ENCODE measurements at regions not wholly inside any gene's neighbourhood (a gene's known extent, or its start where the extent isn't known, plus 50 kb on each side); places are given as distances from the start of the nearest gene placed in this dataset.

DNA sequence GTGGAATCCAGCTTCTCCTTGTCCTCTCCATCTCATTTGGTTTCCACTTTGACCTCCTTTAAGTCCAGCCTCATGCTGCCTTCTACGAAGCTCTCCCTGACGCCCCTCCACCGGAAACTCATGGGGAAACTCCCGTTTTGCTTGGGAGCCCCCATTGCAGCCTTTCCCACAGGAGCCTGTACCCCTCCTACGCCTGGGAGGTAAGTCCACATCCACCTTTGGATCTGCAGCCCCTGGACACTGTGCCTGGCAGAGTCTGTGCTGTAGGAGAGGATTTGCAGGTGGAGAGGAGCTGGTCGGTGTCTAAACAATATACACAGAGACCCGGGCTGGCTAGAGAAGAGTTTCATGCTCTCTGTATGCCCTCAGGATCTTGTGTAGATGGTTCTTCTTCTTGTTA lies 296.1 kb downstream of the GLRX3 start:
- H3K36me3 ChIP-seq (ENCODE audit: control insufficient read depth in 2 of 3, insufficient read depth in 3 of 3, low read length in 3 of 3), result no peaks in the 10 kb centered on the region
- TF ChIP-seq, protein P1, sequence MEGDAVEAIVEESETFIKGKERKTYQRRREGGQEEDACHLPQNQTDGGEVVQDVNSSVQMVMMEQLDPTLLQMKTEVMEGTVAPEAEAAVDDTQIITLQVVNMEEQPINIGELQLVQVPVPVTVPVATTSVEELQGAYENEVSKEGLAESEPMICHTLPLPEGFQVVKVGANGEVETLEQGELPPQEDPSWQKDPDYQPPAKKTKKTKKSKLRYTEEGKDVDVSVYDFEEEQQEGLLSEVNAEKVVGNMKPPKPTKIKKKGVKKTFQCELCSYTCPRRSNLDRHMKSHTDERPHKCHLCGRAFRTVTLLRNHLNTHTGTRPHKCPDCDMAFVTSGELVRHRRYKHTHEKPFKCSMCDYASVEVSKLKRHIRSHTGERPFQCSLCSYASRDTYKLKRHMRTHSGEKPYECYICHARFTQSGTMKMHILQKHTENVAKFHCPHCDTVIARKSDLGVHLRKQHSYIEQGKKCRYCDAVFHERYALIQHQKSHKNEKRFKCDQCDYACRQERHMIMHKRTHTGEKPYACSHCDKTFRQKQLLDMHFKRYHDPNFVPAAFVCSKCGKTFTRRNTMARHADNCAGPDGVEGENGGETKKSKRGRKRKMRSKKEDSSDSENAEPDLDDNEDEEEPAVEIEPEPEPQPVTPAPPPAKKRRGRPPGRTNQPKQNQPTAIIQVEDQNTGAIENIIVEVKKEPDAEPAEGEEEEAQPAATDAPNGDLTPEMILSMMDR (IDR thresholded peaks at IDR 0.05; ENCODE audit: borderline replicate concordance, extremely low read depth, insufficient read depth), result no peak
- H3K9me3 ChIP-seq (ENCODE audit: control insufficient read depth in 2 of 3, insufficient read depth in 1 of 3, low read length in 3 of 3), result peaks cover 0 to 7% (median 0%) of the 10 kb centered on the region in 3 donors
- no peak overlapping the region for H3K9ac ChIP-seq (ENCODE audit: low read length in 3 of 3)
- H3K27ac ChIP-seq (ENCODE audit: low read depth in 2 of 2, low read length in 2 of 2), result no peak overlapping the region
- no peaks in the 10 kb centered on the region for H3K4me1 ChIP-seq (ENCODE audit: control insufficient read depth in 2 of 3, insufficient read depth in 2 of 3, low read depth in 1 of 3, low read length in 3 of 3)
- no peak for DNase-seq
- FAIRE-seq, result no peak
- intact Hi-C loops (cut with DNase I), result no loop called here
- no peaks in the 10 kb centered on the region for H3K27me3 ChIP-seq (ENCODE audit: control insufficient read depth, insufficient read depth, low read length)
- no peak overlapping the region for H3K4me3 ChIP-seq (ENCODE audit: low read length in 3 of 3)

DNA sequence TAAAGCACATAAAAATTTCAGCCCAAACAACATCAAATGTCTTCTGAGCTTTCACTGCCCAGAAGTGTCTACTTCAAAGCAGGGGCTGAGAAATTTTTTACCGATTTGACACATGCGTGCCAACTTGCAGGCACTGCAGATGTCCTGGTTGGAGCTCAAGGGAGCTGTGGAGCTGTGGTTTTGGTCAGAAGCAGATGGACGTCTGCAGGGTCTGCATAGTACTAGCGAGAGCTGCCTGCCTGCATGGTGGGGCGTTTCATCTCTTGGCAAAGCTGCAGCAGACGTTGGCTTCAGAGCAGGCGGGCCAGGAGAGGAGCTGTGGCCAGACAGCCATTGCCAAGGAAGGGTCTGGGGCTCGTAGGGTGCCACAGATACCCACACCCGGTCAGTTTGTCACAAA lies 296.7 kb downstream of the GLRX3 start:
- DNase-seq, result no peak
- Histone ChIP-seq H3K27me3 (ENCODE audit: control insufficient read depth, insufficient read depth, low read length) (no peaks in the 10 kb centered on the region), H3K9ac (ENCODE audit: low read length in 3 of 3) (no peak overlapping the region), H3K27ac (ENCODE audit: low read depth in 2 of 2, low read length in 2 of 2) (no peak overlapping the region), H3K4me1 (ENCODE audit: control insufficient read depth in 2 of 3, insufficient read depth in 2 of 3, low read depth in 1 of 3, low read length in 3 of 3) (no peaks in the 10 kb centered on the region), H3K9me3 (ENCODE audit: control insufficient read depth in 2 of 3, insufficient read depth in 1 of 3, low read length in 3 of 3) (peaks cover 0 to 1% (median 0%) of the 10 kb centered on the region in 3 donors), H3K36me3 (ENCODE audit: control insufficient read depth in 2 of 3, insufficient read depth in 3 of 3, low read length in 3 of 3) (no peaks in the 10 kb centered on the region), H3K4me3 (ENCODE audit: low read length in 3 of 3) (no peak overlapping the region)
- FAIRE-seq, result no peak
- intact Hi-C loops (cut with DNase I), result no loop called here
- TF ChIP-seq, protein P1 (IDR thresholded peaks at IDR 0.05; ENCODE audit: borderline replicate concordance, extremely low read depth, insufficient read depth), result no peak

DNA sequence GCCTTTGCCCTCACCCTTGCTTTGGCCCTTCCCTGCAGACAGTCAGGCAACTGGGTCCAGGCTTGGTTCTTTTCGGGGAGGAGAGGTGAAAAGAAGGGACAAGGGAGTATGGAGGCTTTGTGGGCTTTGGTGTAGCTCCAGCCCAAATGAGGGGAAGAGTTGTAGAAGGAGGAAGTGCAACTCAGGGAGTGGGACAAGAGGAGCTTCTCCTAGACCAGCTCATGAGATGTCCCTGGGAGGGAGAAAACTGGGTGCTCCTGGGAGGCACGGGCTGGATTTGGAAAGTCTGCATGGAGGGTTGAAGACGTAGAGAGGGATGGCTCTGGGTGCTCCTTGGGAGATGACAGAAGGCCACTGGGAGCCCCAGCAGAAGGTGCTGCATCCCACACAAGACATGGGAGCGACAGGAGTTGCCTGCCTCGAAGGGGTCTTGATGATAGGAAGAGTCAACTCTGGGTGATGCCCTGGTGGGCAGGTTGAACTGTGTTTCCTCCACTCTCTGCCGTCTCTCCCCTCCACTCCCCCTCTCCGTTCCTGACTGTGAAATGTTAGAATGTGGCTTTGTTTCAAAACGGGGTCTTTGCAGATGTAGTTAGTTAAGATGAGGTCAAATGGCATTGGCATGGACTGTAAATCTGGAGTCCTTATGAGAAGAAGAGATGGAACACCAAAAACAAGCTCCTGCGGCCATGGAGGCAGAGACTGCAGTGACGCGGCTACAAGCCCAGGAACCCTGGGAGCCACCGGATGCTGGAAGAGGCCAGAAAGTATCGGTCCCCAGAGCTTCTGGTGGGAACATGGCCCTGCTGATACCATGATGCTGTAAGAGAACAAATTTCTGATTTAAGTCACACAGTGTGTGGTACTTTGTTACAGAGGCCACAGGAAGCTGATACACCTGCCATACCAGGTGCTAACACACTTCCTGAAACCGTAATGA lies 298.5 kb downstream of the GLRX3 start:
- Histone ChIP-seq H3K36me3 (ENCODE audit: control insufficient read depth in 2 of 3, insufficient read depth in 3 of 3, low read length in 3 of 3) (no peaks in the 10 kb centered on the region), H3K27me3 (ENCODE audit: control insufficient read depth, insufficient read depth, low read length) (no peaks in the 10 kb centered on the region), H3K9me3 (ENCODE audit: control insufficient read depth in 2 of 3, insufficient read depth in 1 of 3, low read length in 3 of 3) (no peaks in the 10 kb centered on the region), H3K9ac (ENCODE audit: low read length in 3 of 3) (no peak overlapping the region), H3K4me3 (ENCODE audit: low read length in 3 of 3) (no peak overlapping the region), H3K27ac (ENCODE audit: low read depth in 2 of 2, low read length in 2 of 2) (no peak overlapping the region), H3K4me1 (ENCODE audit: control insufficient read depth in 2 of 3, insufficient read depth in 2 of 3, low read depth in 1 of 3, low read length in 3 of 3) (no peaks in the 10 kb centered on the region)
- intact Hi-C loops (cut with DNase I), result no loop called here
- TF ChIP-seq, protein P1 (IDR thresholded peaks at IDR 0.05; ENCODE audit: borderline replicate concordance, extremely low read depth, insufficient read depth), result no peak
- DNase-seq, result no peak
- no peak for FAIRE-seq
